ENCODE measurements at regions not wholly inside any gene's neighbourhood (a gene's known extent, or its start where the extent isn't known, plus 50 kb on each side); places are given as distances from the start of the nearest gene placed in this dataset.

DNA sequence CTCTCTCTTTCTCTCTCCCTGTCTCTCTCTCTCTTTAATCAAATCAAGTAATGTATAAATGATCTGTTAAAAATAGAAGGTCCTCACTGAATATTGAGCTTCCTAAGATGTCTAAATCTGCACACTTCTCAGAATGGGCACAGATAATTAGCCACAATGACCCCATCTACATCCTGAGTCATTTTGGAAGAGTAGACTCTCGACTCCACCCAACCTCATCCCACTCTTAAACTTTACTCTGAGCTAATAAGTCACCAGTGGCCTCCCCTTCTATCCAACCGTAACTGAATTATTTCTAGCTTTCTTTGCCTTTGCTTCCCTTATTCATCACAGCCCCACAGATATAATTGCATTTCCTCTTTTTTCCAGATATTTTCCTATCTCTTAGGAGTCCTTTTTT is 326.5 kb upstream of the ZNF717 start:
- Histone ChIP-seq H3K4me3 (ENCODE audit: low read length) (no peak overlapping the region), H3F3A (ENCODE audit: insufficient read depth, low read length) (no peaks in the 10 kb centered on the region), H3K79me2 (ENCODE audit: low read length) (no peaks in the 10 kb centered on the region), H3K27ac (ENCODE audit: low read length) (no peak overlapping the region), H3K4me2 (ENCODE audit: low read depth, low read length) (no peak overlapping the region), H3K27me3 (replicated peaks; ENCODE audit: insufficient read depth, low read length) (no peaks in the 10 kb centered on the region), H3K9ac (ENCODE audit: low read length) (no peak overlapping the region), H2AFZ (ENCODE audit: low read length) (no peak overlapping the region), H4K20me1 (ENCODE audit: insufficient read depth, low read length) (no peaks in the 10 kb centered on the region), H3K4me1 (ENCODE audit: low read length) (no peaks in the 10 kb centered on the region), H3K9me2 (replicated peaks; ENCODE audit: insufficient read depth, low read length) (no peaks in the 10 kb centered on the region), H3K36me3 (replicated peaks; ENCODE audit: insufficient read depth, low read length) (no peaks in the 10 kb centered on the region), H3K9me3 (replicated peaks; ENCODE audit: insufficient read depth, low read length) (no peaks in the 10 kb centered on the region)
- no peak for DNase-seq
- TF ChIP-seq EZH2 (optimal IDR thresholded peaks at IDR 0.05; ENCODE audit: low read depth, low read length), result no peak
- no peak for TF ChIP-seq EZH2phosphoT487 (IDR thresholded peaks at IDR 0.05; ENCODE audit: low read length)
- TF ChIP-seq CTCF (IDR thresholded peaks at IDR 0.05; ENCODE audit: low read length), result no peak

DNA sequence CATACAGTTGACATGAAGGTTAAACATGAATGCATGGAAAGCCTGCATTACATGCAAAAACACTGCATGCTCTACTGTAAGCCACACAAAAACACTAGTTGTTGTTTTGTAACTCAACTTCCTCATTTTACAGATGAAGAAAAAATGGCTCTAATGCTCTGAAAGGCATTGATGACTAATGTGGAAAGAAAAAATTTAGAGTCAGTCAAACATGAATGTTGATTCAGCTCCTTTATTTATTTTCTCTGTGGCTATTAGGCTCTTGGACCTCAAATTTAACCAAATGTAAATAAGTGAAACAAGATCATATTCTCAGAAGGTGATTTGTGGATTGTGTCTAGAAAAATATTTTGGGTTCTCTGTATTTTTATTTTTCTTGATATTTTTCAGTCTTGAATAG is 336.7 kb upstream of the ZNF717 start:
- no peak overlapping the region for H3K9ac ChIP-seq (ENCODE audit: low read length)
- TF ChIP-seq CTCF (IDR thresholded peaks at IDR 0.05; ENCODE audit: low read length) (no peak), EZH2phosphoT487 (IDR thresholded peaks at IDR 0.05; ENCODE audit: low read length) (no peak), EZH2 (optimal IDR thresholded peaks at IDR 0.05; ENCODE audit: low read depth, low read length) (no peak)
- H3K27me3 ChIP-seq (replicated peaks; ENCODE audit: insufficient read depth, low read length), result no peaks in the 10 kb centered on the region
- H3K79me2 ChIP-seq (ENCODE audit: low read length), result no peaks in the 10 kb centered on the region
- H3K9me2 ChIP-seq (replicated peaks; ENCODE audit: insufficient read depth, low read length), result no peaks in the 10 kb centered on the region
- H3F3A ChIP-seq (ENCODE audit: insufficient read depth, low read length), result no peaks in the 10 kb centered on the region
- no peaks in the 10 kb centered on the region for H3K4me1 ChIP-seq (ENCODE audit: low read length)
- H3K4me2 ChIP-seq (ENCODE audit: low read depth, low read length), result no peak overlapping the region
- H3K36me3 ChIP-seq (replicated peaks; ENCODE audit: insufficient read depth, low read length), result no peaks in the 10 kb centered on the region
- no peaks in the 10 kb centered on the region for H4K20me1 ChIP-seq (ENCODE audit: insufficient read depth, low read length)
- no peak for DNase-seq
- no peaks in the 10 kb centered on the region for H3K9me3 ChIP-seq (replicated peaks; ENCODE audit: insufficient read depth, low read length)
- no peak overlapping the region for H2AFZ ChIP-seq (ENCODE audit: low read length)
- no peak overlapping the region for H3K4me3 ChIP-seq (ENCODE audit: low read length)
- H3K27ac ChIP-seq (ENCODE audit: low read length), result no peak overlapping the region

DNA sequence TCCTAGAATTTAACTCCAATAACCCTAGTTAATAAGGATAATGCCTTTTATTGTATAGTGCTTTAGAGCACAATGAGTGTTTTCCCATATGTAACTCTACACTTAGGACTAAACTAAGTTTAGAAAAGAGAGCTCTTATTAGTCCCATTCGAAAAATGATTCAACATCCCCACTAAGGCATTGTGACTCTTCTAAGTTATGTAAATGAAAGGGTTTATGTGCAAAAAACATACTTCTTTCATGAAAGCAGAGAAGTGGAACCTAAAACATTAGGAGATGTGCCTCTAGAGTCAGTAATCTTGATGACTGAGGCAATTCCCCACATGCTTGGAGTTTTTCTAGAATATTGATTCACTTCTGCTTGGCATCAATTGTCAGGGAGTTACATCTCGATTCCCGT is 344.1 kb upstream of the ZNF717 start:
- H3K9ac ChIP-seq (ENCODE audit: low read length), result no peak overlapping the region
- no peak overlapping the region for H3K4me3 ChIP-seq (ENCODE audit: low read length)
- H3F3A ChIP-seq (ENCODE audit: insufficient read depth, low read length), result no peaks in the 10 kb centered on the region
- no peak overlapping the region for H2AFZ ChIP-seq (ENCODE audit: low read length)
- no peaks in the 10 kb centered on the region for H3K9me3 ChIP-seq (replicated peaks; ENCODE audit: insufficient read depth, low read length)
- DNase-seq, result no peak
- no peaks in the 10 kb centered on the region for H3K27me3 ChIP-seq (replicated peaks; ENCODE audit: insufficient read depth, low read length)
- no peaks in the 10 kb centered on the region for H3K9me2 ChIP-seq (replicated peaks; ENCODE audit: insufficient read depth, low read length)
- H3K27ac ChIP-seq (ENCODE audit: low read length), result no peak overlapping the region
- H3K4me1 ChIP-seq (ENCODE audit: low read length), result no peaks in the 10 kb centered on the region
- no peaks in the 10 kb centered on the region for H4K20me1 ChIP-seq (ENCODE audit: insufficient read depth, low read length)
- H3K79me2 ChIP-seq (ENCODE audit: low read length), result no peaks in the 10 kb centered on the region
- H3K36me3 ChIP-seq (replicated peaks; ENCODE audit: insufficient read depth, low read length), result no peaks in the 10 kb centered on the region
- no peak overlapping the region for H3K4me2 ChIP-seq (ENCODE audit: low read depth, low read length)
- TF ChIP-seq CTCF (IDR thresholded peaks at IDR 0.05; ENCODE audit: low read length) (no peak), EZH2phosphoT487 (IDR thresholded peaks at IDR 0.05; ENCODE audit: low read length) (no peak), EZH2 (optimal IDR thresholded peaks at IDR 0.05; ENCODE audit: low read depth, low read length) (no peak)
